ENCODE measurements at regions not wholly inside any gene's neighbourhood (a gene's known extent, or its start where the extent isn't known, plus 50 kb on each side); places are given as distances from the start of the nearest gene placed in this dataset.

GRCh38 chr13:100957741-100958140, 283.1 kb upstream of the TMTC4 start:
- no peak for TF ChIP-seq EZH2phosphoT487 (IDR thresholded peaks at IDR 0.05; ENCODE audit: low read depth, severe bottlenecking, unreplicated experiment)
- no peak for TF ChIP-seq CTCF (IDR thresholded peaks at IDR 0.05; ENCODE audit: poor library complexity)
- TF ChIP-seq EZH2 (IDR thresholded peaks at IDR 0.05; ENCODE audit: borderline replicate concordance): no peak

Measured in hepatocyte (in vitro differentiated cells).